SU-DHL-6 (cell line): ENCODE measurements at regions not wholly inside any gene's neighbourhood (a gene's known extent, or its start where the extent isn't known, plus 50 kb on each side); places are given as distances from the start of the nearest gene placed in this dataset.
A peak's percentile ranks its signal among the peaks of the same experiment; 100 is the strongest.

Experiments
- H2AFZ ChIP-seq: fragments of 200-600 bp; sonication (generic); 2 replicates; pipeline ENCODE4 v1.6.1; 2014; ENCODE audit warnings: low read depth, mild to moderate bottlenecking, moderate library complexity, mixed read lengths, antibody characterized with exemption, low read length; ENCODE audit not compliant: severe bottlenecking
- H3F3A ChIP-seq: fragments of 200-600 bp; shearing (Covaris generic); 2 replicates; pipeline ENCODE4 v1.6.0; 2016; ENCODE audit warnings: antibody characterized with exemption, mild to moderate bottlenecking; ENCODE audit not compliant: insufficient read depth
- H3K27ac ChIP-seq: fragments of 200-600 bp; sonication (generic); 2 replicates; pipeline ENCODE4 v1.5.1; 2016; ENCODE audit warnings: low read depth, mild to moderate bottlenecking, low read length, moderate library complexity, mixed read lengths
- H3K27me3 ChIP-seq: fragments of 200-600 bp; sonication (generic), shearing (Covaris generic); 2 replicates; pipeline ENCODE4 v1.6.0; 2014; ENCODE audit warnings: mild to moderate bottlenecking, low read length
- H3K36me3 ChIP-seq: fragments of 200-600 bp; sonication (generic); 2 replicates; pipeline ENCODE4 v1.6.1; 2014; ENCODE audit warnings: mild to moderate bottlenecking, low read length, mixed read lengths
- H3K4me2 ChIP-seq: fragments of 300-600, 200-600 bp; shearing (Covaris generic), sonication (generic); 2 replicates; pipeline ENCODE4 v1.6.0; 2014; ENCODE audit warnings: low read length, low read depth, mild to moderate bottlenecking; ENCODE audit not compliant: poor library complexity, severe bottlenecking
- H3K4me3 ChIP-seq: fragments of 200-600 bp; sonication (generic); 2 replicates; pipeline ENCODE4 v1.5.1; 2014; ENCODE audit warnings: antibody characterized with exemption, low read length, mild to moderate bottlenecking, mixed read lengths; ENCODE audit not compliant: insufficient read depth, poor library complexity, severe bottlenecking
- H3K79me2 ChIP-seq: fragments of 200-600 bp; sonication (generic); 2 replicates; pipeline ENCODE4 v1.6.1; 2014; ENCODE audit warnings: mild to moderate bottlenecking, low read length, moderate library complexity; ENCODE audit not compliant: insufficient read depth
- H3K9ac ChIP-seq: fragments of 200-600 bp; sonication (generic); 2 replicates; pipeline ENCODE4 v1.7.0; 2014; ENCODE audit warnings: mild to moderate bottlenecking, low read length
- H3K9me2 ChIP-seq: fragments of 200-600 bp; sonication (generic); replicated peaks from 2 replicates; pipeline ENCODE4 v1.6.1; 2014; ENCODE audit warnings: low read length; ENCODE audit not compliant: insufficient read depth
- H3K9me3 ChIP-seq: fragments of 200-600 bp; sonication (generic); 2 replicates; pipeline ENCODE4 v1.6.1; 2014; ENCODE audit warnings: low read length, mixed read lengths; ENCODE audit not compliant: insufficient read depth
- H4K20me1 ChIP-seq: fragments of 200-600 bp; sonication (generic); 2 replicates; pipeline ENCODE4 v1.6.1; 2014; ENCODE audit warnings: low read depth, mild to moderate bottlenecking, antibody characterized with exemption, low read length, moderate library complexity, mixed read lengths
- EZH2phosphoT487 ChIP-seq: fragments of 200-600 bp; sonication (generic), shearing (Covaris generic); conservative IDR thresholded peaks from 2 replicates; pipeline ENCODE4 v1.6.1; 2018; ENCODE audit warnings: mild to moderate bottlenecking, antibody characterized with exemption, low read length, moderate library complexity, mixed read lengths
- TF ChIP-seq, protein P1 (sequence below): fragments of 200-600 bp; sonication (generic); IDR thresholded peaks from one replicate; pipeline ENCODE4 v1.5.1; 2017; ENCODE audit warnings: antibody characterized with exemption, mild to moderate bottlenecking, low read length, moderate library complexity; ENCODE audit not compliant: insufficient read depth, poor library complexity, severe bottlenecking

DNA sequence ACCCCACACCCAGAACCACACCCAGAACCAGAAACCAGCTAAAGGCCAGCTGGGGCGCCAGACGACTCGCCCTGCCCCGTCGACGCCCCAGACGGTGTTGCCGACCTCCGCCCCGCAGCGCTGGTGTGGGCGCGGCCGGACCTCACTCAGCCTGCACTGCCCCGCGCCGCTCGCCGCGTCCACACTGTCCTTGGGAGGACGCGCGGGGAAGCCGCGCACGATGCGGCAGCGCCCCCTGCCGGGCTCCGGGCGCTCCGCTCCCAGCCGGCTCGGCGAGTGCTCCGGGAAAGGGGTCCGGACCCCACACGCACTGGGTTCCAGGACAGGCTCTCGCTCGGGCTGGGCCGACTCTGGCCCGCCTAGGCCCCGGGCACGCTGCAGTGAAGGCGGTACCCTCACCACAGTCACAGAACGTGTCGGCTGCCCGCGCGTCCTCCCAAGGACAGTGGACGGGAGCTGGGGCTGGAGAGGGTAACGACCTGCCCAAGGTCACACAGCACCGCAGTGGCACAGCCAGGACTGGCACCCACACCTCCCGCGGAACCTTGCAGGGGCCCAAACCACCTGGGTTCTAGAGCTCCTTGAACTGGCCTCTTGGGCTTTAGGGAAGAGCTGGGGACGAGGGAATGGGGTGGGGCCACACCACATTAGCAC is 90.2 kb downstream of the DMRTA2 start:
- Histone ChIP-seq H3K9me3 (no peaks in the 10 kb centered on the region), H3K36me3 (no peaks in the 10 kb centered on the region), H3K9me2 (no peaks in the 10 kb centered on the region), H4K20me1 (no peaks in the 10 kb centered on the region), H3K9ac (peak overlapping the region; percentile 59), H3F3A (no peaks in the 10 kb centered on the region), H3K27me3 (no peaks in the 10 kb centered on the region), H3K4me2 (peak overlapping the region; percentile 94), H3K27ac (no peak overlapping the region), H3K4me3 (peak overlapping the region; percentile 63), H3K79me2 (no peaks in the 10 kb centered on the region), H2AFZ (peak overlapping the region; percentile 99)
- no peak for TF ChIP-seq EZH2phosphoT487
- TF ChIP-seq, protein P1, sequence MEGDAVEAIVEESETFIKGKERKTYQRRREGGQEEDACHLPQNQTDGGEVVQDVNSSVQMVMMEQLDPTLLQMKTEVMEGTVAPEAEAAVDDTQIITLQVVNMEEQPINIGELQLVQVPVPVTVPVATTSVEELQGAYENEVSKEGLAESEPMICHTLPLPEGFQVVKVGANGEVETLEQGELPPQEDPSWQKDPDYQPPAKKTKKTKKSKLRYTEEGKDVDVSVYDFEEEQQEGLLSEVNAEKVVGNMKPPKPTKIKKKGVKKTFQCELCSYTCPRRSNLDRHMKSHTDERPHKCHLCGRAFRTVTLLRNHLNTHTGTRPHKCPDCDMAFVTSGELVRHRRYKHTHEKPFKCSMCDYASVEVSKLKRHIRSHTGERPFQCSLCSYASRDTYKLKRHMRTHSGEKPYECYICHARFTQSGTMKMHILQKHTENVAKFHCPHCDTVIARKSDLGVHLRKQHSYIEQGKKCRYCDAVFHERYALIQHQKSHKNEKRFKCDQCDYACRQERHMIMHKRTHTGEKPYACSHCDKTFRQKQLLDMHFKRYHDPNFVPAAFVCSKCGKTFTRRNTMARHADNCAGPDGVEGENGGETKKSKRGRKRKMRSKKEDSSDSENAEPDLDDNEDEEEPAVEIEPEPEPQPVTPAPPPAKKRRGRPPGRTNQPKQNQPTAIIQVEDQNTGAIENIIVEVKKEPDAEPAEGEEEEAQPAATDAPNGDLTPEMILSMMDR, result peak; percentile 86

DNA sequence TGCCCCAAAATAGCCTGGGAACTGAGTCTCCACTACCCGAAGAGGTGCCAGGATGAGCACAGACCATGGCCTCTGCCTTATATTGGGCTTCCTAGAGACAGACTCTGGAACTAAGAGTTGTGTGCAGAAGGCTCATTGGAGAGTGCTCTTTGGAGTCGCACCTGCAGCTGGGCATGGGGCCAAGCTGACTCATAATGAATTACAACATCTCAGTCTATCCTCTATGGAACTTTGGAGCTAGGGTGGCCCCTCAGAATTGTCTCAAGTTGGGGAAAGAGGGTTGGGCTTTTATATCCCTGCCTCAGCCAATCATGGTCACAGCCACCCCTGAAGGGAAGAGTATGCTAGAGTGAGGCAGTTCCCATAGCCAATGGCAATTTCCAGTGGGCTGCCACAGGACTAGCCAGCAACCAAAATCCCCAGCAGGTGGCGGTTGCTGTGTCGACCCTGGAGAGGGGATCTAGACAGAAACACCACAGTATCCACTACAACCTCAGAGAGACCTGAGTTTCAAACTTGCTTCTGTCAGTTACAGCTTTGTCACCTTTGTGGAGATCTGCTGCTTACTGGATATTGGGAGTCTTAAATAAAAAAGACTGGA is 93.8 kb downstream of the DMRTA2 start:
- TF ChIP-seq, protein P1, result no peak
- no peak for TF ChIP-seq EZH2phosphoT487
- Histone ChIP-seq H3K4me3 (no peak overlapping the region), H3K9me2 (no peaks in the 10 kb centered on the region), H3K4me2 (no peak overlapping the region), H3K27me3 (no peaks in the 10 kb centered on the region), H4K20me1 (no peaks in the 10 kb centered on the region), H2AFZ (no peak overlapping the region), H3K79me2 (no peaks in the 10 kb centered on the region), H3K9ac (no peak overlapping the region), H3F3A (no peaks in the 10 kb centered on the region), H3K36me3 (no peaks in the 10 kb centered on the region), H3K9me3 (no peaks in the 10 kb centered on the region), H3K27ac (no peak overlapping the region)

DNA sequence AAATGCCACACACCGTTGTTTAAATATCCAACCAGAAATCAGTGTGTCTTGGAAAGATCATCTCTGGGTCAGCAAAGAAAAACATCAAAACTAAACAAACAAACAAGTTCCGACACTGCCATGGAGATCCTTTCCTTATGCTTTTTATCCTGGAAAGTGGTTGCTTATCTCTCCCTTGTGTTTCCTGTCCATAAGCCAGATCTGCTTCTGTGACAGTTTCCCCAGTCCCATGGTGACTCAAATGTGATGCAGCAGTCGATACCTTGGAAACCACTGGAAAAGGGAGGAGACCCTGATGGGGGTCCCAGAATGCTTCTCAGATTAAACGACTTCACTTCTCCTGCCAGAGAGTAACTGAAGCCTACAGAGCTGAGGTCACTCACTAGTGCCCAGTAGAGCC is 94.7 kb downstream of the DMRTA2 start:
- Histone ChIP-seq H3K27ac (no peak overlapping the region), H3K36me3 (no peaks in the 10 kb centered on the region), H3K4me2 (no peak overlapping the region), H3K79me2 (no peaks in the 10 kb centered on the region), H3K9me2 (no peaks in the 10 kb centered on the region), H2AFZ (no peak overlapping the region), H3F3A (no peaks in the 10 kb centered on the region), H4K20me1 (no peaks in the 10 kb centered on the region), H3K9ac (no peak overlapping the region), H3K27me3 (no peaks in the 10 kb centered on the region), H3K4me3 (no peak overlapping the region), H3K9me3 (no peaks in the 10 kb centered on the region)
- TF ChIP-seq EZH2phosphoT487, result no peak
- TF ChIP-seq, protein P1, result no peak
